Activated gamma-delta T cell treated with anti-CD3 and anti-CD28 coated beads, Interleukin-2, amount 50 U/mL, for 16 hours (primary cell): ENCODE measurements at regions not wholly inside any gene's neighbourhood (a gene's known extent, or its start where the extent isn't known, plus 50 kb on each side); places are given as distances from the start of the nearest gene placed in this dataset.
"Not testable (repeated sequence)": the region's sequence is repeated elsewhere in the genome, so short reads cannot be mapped to it uniquely, and the experiment has no call there.

Experiments
- DNase-seq: peaks from one replicate; pipeline ENCODE4 v3.0.0-alpha.2; 2020; ENCODE audit warnings: low read depth

- no peak for DNase-seq
Observed at GRCh38 chr7:67913604-67914003, 917.0 kb downstream of the TYW1 start.

GRCh38 chr7:67916111-67916510 lies 919.5 kb downstream of the TYW1 start:
- DNase-seq, result not testable (repeated sequence)

- no peak for DNase-seq
Observed at GRCh38 chr7:67916571-67917436, 920.2 kb downstream of the TYW1 start.

- no peak for DNase-seq
Observed at GRCh38 chr7:67917437-67917755, 920.8 kb downstream of the TYW1 start.

- no peak for DNase-seq
Observed at GRCh38 chr7:67918158-67918557, 921.5 kb downstream of the TYW1 start.

GRCh38 chr7:67923286-67923685 lies 926.7 kb downstream of the TYW1 start:
- DNase-seq, result no peak

GRCh38 chr7:67928141-67928540 lies 931.5 kb downstream of the TYW1 start:
- DNase-seq, result no peak

- not testable (repeated sequence) for DNase-seq
Observed at GRCh38 chr7:67936447-67936846, 939.8 kb downstream of the TYW1 start.

GRCh38 chr7:67940400-67940799 lies 943.8 kb downstream of the TYW1 start:
- DNase-seq, result no peak

GRCh38 chr7:67947191-67947590 lies 950.6 kb downstream of the TYW1 start:
- no peak for DNase-seq

GRCh38 chr7:67947646-67948045 lies 951.0 kb downstream of the TYW1 start:
- no peak for DNase-seq

- no peak for DNase-seq
Observed at GRCh38 chr7:67950321-67951083, 953.9 kb downstream of the TYW1 start.

GRCh38 chr7:67955061-67955460 lies 958.4 kb downstream of the TYW1 start:
- DNase-seq, result no peak

- no peak for DNase-seq
Observed at GRCh38 chr7:67962863-67963262, 966.2 kb downstream of the TYW1 start.

- DNase-seq, result no peak
Observed at GRCh38 chr7:67976490-67976889, 979.9 kb downstream of the TYW1 start.

GRCh38 chr7:67983486-67983885 lies 986.9 kb downstream of the TYW1 start:
- no peak for DNase-seq

- no peak for DNase-seq
Observed at GRCh38 chr7:67984326-67984725, 987.7 kb downstream of the TYW1 start.

- no peak for DNase-seq
Observed at GRCh38 chr7:67989142-67989541, 992.5 kb downstream of the TYW1 start.

GRCh38 chr7:67990003-67990402 lies 993.4 kb downstream of the TYW1 start:
- no peak for DNase-seq

GRCh38 chr7:67990716-67991115 lies 994.1 kb downstream of the TYW1 start:
- no peak for DNase-seq

- no peak for DNase-seq
Observed at GRCh38 chr7:67992287-67992686, 995.7 kb downstream of the TYW1 start.

GRCh38 chr7:68005992-68006391 lies 1009.4 kb downstream of the TYW1 start:
- no peak for DNase-seq

- no peak for DNase-seq
Observed at GRCh38 chr7:68006619-68007018, 1010.0 kb downstream of the TYW1 start.

GRCh38 chr7:68009716-68010115 lies 1013.1 kb downstream of the TYW1 start:
- DNase-seq, result no peak
